ENCODE measurements at regions not wholly inside any gene's neighbourhood (a gene's known extent, or its start where the extent isn't known, plus 50 kb on each side); places are given as distances from the start of the nearest gene placed in this dataset.

- TF ChIP-seq ZNF276 (CRISPR knock-in tag; IDR thresholded peaks at IDR 0.05; ENCODE audit: low read depth) (no peak), ZNF691 (CRISPR knock-in tag; IDR thresholded peaks at IDR 0.05; ENCODE audit: borderline replicate concordance, low read depth) (no peak), FOXK1 (CRISPR knock-in tag; IDR thresholded peaks at IDR 0.05; ENCODE audit: borderline replicate concordance, low read depth) (peak; percentile 99), KAT2B (IDR thresholded peaks at IDR 0.05; ENCODE audit: borderline replicate concordance, low read depth, low read length) (peak; percentile 70), ZMAT5 (CRISPR knock-in tag; IDR thresholded peaks at IDR 0.05; ENCODE audit: borderline replicate concordance, low read depth) (no peak), ZNF414 (CRISPR knock-in tag; IDR thresholded peaks at IDR 0.05) (no peak), TMF1 (CRISPR knock-in tag; IDR thresholded peaks at IDR 0.05; ENCODE audit: low read depth) (no peak), PREB (CRISPR knock-in tag; IDR thresholded peaks at IDR 0.05) (no peak), ZNF468 (CRISPR knock-in tag; IDR thresholded peaks at IDR 0.05) (no peak), SRSF9 (IDR thresholded peaks at IDR 0.05; ENCODE audit: borderline replicate concordance, insufficient read depth, low read depth, low read length, poor library complexity, severe bottlenecking) (no peak), ZC3H4 (CRISPR knock-in tag; IDR thresholded peaks at IDR 0.05; ENCODE audit: borderline replicate concordance) (no peak), ZGPAT (CRISPR knock-in tag; IDR thresholded peaks at IDR 0.05) (peak; percentile 56; the same call in 1 of the 2 replicates), PHF20 (CRISPR knock-in tag; IDR thresholded peaks at IDR 0.05) (no peak), THRA (CRISPR knock-in tag; IDR thresholded peaks at IDR 0.05; ENCODE audit: borderline replicate concordance) (0 out of 2 replicates have a peak, but pooled peaks have one; percentile 45), ZNF556 (CRISPR knock-in tag; IDR thresholded peaks at IDR 0.05; ENCODE audit: borderline replicate concordance) (peak; percentile 35; the same call in 1 of the 2 replicates), ZNF24 (IDR thresholded peaks at IDR 0.05) (no peak), NCOA2 (CRISPR knock-in tag; IDR thresholded peaks at IDR 0.05) (peak; percentile 86), ONECUT2 (CRISPR knock-in tag; IDR thresholded peaks at IDR 0.05) (peak; percentile 92), HDAC2 (CRISPR knock-in tag; IDR thresholded peaks at IDR 0.05) (peak; percentile 72), GABPA (IDR thresholded peaks at IDR 0.05; ENCODE audit: low read depth, low read length) (no peak), GABPA (CRISPR knock-in tag; IDR thresholded peaks at IDR 0.05; ENCODE audit: low read depth) (peak; percentile 68), GFI1 (CRISPR knock-in tag; IDR thresholded peaks at IDR 0.05; ENCODE audit: borderline replicate concordance) (peak; percentile 95), CHD4 (IDR thresholded peaks at IDR 0.05; ENCODE audit: borderline replicate concordance, low read length) (no peak)
Measured at GRCh38 chr5:165627548-165628170, 2122.2 kb downstream of the MAT2B start (continued).
